ENCODE measurements at regions not wholly inside any gene's neighbourhood (a gene's known extent, or its start where the extent isn't known, plus 50 kb on each side); places are given as distances from the start of the nearest gene placed in this dataset.

DNA sequence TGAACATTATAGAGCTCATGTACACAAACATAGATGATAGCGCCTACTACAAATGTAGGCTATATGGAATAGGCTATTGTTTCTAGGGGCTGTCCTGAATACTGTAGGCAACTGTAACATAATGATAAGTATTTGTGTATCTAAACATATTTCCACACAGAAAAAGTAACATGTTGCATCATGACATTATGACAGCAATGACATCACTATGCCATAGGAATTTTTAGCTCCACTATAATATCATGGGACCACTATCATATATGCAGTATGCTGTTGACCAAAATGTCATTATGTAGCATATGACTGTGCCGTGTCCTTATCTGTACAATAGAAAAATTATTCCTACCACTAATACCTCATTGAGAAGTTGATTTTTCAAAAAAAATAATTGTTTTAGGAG, 96.7 kb upstream of the SSTR1 start:
- Histone ChIP-seq H3K36me3 (no peaks in the 10 kb centered on the region), H3K4me3 (ENCODE audit: low read depth in 1 of 2, low read length in 1 of 2) (no peak overlapping the region), H3K9me3 (no peaks in the 10 kb centered on the region)

DNA sequence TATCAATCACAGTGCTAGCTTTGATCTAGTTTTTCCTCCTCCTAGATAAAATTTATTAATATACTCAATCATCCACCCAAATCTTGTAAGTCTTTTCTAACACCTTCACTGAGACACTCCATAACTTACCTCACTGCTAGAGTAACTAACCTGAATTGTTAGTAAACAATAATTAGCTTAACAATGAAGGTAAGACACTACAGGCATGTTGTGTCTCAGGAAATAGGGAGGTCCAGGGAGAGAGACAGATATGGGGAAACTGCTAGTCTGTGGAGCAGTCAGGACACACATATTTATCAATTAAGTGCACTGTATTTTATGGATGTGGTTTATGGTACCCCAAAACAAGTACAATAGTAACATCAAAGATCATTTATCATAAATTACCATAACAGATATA, 94.2 kb upstream of the SSTR1 start:
- Histone ChIP-seq H3K4me1 (ENCODE audit: control insufficient read depth in 1 of 2, insufficient read depth in 1 of 2, low read depth in 1 of 2, low read length in 1 of 2) (no peaks in the 10 kb centered on the region), H3K27ac (no peak overlapping the region), H3K36me3 (no peaks in the 10 kb centered on the region), H3K4me3 (ENCODE audit: low read depth in 1 of 2, low read length in 1 of 2) (no peak overlapping the region), H3K9me3 (no peaks in the 10 kb centered on the region), H3K27me3 (no peaks in the 10 kb centered on the region)
- TF ChIP-seq, protein P1, sequence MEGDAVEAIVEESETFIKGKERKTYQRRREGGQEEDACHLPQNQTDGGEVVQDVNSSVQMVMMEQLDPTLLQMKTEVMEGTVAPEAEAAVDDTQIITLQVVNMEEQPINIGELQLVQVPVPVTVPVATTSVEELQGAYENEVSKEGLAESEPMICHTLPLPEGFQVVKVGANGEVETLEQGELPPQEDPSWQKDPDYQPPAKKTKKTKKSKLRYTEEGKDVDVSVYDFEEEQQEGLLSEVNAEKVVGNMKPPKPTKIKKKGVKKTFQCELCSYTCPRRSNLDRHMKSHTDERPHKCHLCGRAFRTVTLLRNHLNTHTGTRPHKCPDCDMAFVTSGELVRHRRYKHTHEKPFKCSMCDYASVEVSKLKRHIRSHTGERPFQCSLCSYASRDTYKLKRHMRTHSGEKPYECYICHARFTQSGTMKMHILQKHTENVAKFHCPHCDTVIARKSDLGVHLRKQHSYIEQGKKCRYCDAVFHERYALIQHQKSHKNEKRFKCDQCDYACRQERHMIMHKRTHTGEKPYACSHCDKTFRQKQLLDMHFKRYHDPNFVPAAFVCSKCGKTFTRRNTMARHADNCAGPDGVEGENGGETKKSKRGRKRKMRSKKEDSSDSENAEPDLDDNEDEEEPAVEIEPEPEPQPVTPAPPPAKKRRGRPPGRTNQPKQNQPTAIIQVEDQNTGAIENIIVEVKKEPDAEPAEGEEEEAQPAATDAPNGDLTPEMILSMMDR (IDR thresholded peaks at IDR 0.05): no peak

More for the DNA sequence above, 96.7 kb upstream of the SSTR1 start:
- no peak overlapping the region for H3K27ac ChIP-seq
- H3K4me1 ChIP-seq (ENCODE audit: control insufficient read depth in 1 of 2, insufficient read depth in 1 of 2, low read depth in 1 of 2, low read length in 1 of 2): no peaks in the 10 kb centered on the region
- no peaks in the 10 kb centered on the region for H3K27me3 ChIP-seq
- TF ChIP-seq, protein P1 (IDR thresholded peaks at IDR 0.05): no peak

DNA sequence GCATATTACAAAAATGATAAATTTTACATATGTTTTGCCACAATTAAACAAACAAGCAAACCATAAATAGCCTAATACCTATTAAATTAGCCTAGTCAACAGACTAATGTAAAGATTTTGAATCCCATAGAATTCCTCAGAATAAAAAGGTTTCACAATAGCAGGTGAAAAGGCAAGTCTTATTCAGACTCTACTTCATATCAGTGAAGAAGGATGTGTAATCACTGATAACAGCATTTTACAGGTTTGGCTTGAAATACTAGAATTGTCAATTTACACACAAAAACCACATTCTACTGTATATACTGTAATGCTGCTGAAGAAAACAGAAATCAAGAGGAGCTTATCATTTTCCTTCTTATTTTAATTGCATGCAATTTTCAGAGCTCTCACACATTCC, 90.8 kb upstream of the SSTR1 start:
- Histone ChIP-seq H3K27me3 (no peaks in the 10 kb centered on the region), H3K36me3 (no peaks in the 10 kb centered on the region), H3K4me1 (ENCODE audit: control insufficient read depth in 1 of 2, insufficient read depth in 1 of 2, low read depth in 1 of 2, low read length in 1 of 2) (peaks cover 0 to 3% of the 10 kb centered on the region in 2 experiments), H3K27ac (no peak overlapping the region), H3K9me3 (no peaks in the 10 kb centered on the region), H3K4me3 (ENCODE audit: low read depth in 1 of 2, low read length in 1 of 2) (no peak overlapping the region)
- TF ChIP-seq, protein P1 (IDR thresholded peaks at IDR 0.05): no peak

DNA sequence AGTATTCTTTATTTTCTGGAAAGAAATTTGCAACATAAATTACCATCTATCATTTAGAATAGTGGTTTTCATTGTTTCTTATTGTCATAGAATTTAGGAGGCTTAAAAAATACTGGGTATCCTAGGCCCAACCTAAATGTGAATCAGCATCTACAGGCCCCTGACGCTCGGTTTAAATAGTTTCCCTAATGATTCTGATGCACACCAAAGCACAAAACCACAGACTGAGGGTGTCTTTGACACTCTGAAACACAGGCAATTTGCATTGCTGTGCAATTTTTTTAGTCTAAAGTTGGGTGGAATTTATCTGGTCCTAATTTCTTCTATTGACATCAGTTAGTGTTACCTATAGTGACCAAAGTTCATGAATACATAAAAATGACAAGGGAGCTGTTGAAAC, 87.6 kb upstream of the SSTR1 start:
- TF ChIP-seq, protein P1 (IDR thresholded peaks at IDR 0.05): no peak
- H3K27me3 ChIP-seq: no peaks in the 10 kb centered on the region

DNA sequence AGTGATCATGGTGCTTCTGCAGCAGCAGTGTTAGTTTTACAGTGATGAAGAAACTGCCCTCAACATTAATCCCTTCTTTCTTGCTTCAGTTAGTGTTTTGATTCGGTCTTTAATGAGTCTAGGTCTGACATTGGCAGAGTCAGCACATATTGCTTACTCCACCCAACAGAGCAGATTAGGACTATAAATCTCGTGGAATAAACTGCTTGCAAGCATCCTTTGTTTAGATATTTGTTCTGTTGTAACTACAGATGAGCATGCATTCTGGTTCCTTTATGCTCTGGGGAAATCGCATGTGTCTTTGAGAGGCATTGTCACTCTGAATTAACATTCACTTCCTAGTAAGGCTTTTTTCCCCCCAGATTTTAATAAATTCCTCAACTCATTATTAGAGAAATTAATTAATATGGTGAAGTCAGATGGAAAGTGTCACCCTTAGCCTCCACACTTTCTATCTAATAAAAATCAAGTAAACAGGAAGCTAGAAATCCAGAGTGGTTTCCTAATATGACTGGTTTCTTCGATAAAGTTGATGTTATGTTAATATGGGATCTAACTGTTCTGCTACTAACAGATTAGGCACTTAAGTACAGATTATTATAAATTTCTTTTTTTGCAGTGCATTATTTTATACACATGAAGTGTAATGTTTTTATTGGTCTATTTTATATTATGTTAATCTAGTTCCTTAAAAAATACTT, 86.2 kb upstream of the SSTR1 start:
- Histone ChIP-seq H3K27me3 (no peaks in the 10 kb centered on the region), H3K9me3 (no peaks in the 10 kb centered on the region), H3K4me3 (ENCODE audit: low read depth in 1 of 2, low read length in 1 of 2) (no peak overlapping the region), H3K4me1 (ENCODE audit: control insufficient read depth in 1 of 2, insufficient read depth in 1 of 2, low read depth in 1 of 2, low read length in 1 of 2) (peaks cover 0 to 3% of the 10 kb centered on the region in 2 experiments), H3K27ac (no peak overlapping the region), H3K36me3 (no peaks in the 10 kb centered on the region)
- TF ChIP-seq, protein P1 (IDR thresholded peaks at IDR 0.05): no peak

More for the DNA sequence above, 87.6 kb upstream of the SSTR1 start:
- H3K4me1 ChIP-seq (ENCODE audit: control insufficient read depth in 1 of 2, insufficient read depth in 1 of 2, low read depth in 1 of 2, low read length in 1 of 2): peaks cover 0 to 3% of the 10 kb centered on the region in 2 experiments
- H3K27ac ChIP-seq: no peak overlapping the region
- no peaks in the 10 kb centered on the region for H3K9me3 ChIP-seq
- H3K4me3 ChIP-seq (ENCODE audit: low read depth in 1 of 2, low read length in 1 of 2): no peak overlapping the region
- H3K36me3 ChIP-seq: no peaks in the 10 kb centered on the region
